Mucosa of rectum (tissue), 2 donors: ENCODE measurements at regions not wholly inside any gene's neighbourhood (a gene's known extent, or its start where the extent isn't known, plus 50 kb on each side); places are given as distances from the start of the nearest gene placed in this dataset.
"Not testable (repeated sequence)": the region's sequence is repeated elsewhere in the genome, so short reads cannot be mapped to it uniquely, and the experiment has no call there.

Experiments
- H3K27ac ChIP-seq, 2 donors: one replicate each; pipeline ENCODE4 v1.7.0; 2013; ENCODE audit warnings: inconsistent platforms in 2 of 2, low read depth in 2 of 2, low read length in 2 of 2
- H3K27me3 ChIP-seq, 2 donors: one replicate each; pipeline ENCODE4 v1.7.0; 2013; ENCODE audit warnings: low read length in 2 of 2; ENCODE audit not compliant: control insufficient read depth in 2 of 2, insufficient read depth in 2 of 2
- H3K36me3 ChIP-seq, 2 donors: one replicate each; pipeline ENCODE4 v1.7.0; 2013; ENCODE audit warnings: low read length in 2 of 2; ENCODE audit not compliant: control insufficient read depth in 2 of 2, insufficient read depth in 2 of 2
- H3K4me1 ChIP-seq, 2 donors: one replicate each; pipeline ENCODE4 v1.7.0; 2013; ENCODE audit warnings: low read length in 2 of 2, mild to moderate bottlenecking in 1 of 2; ENCODE audit not compliant: control insufficient read depth in 2 of 2, insufficient read depth in 2 of 2
- H3K4me3 ChIP-seq, 2 donors: one replicate each; pipeline ENCODE4 v1.7.0; 2013; ENCODE audit warnings: low read length in 2 of 2
- H3K9ac ChIP-seq, 2 donors: one replicate each; pipeline ENCODE4 v1.7.0; 2013; ENCODE audit warnings: low read length in 2 of 2, low read depth in 1 of 2, mild to moderate bottlenecking in 1 of 2
- H3K9me3 ChIP-seq, 2 donors: one replicate each; pipeline ENCODE4 v1.7.0; 2013; ENCODE audit warnings: low read length in 2 of 2; ENCODE audit not compliant: control insufficient read depth in 2 of 2
- donor health status: healthy.
- donor health status: Normal muscosa, but diverticular disease.

DNA sequence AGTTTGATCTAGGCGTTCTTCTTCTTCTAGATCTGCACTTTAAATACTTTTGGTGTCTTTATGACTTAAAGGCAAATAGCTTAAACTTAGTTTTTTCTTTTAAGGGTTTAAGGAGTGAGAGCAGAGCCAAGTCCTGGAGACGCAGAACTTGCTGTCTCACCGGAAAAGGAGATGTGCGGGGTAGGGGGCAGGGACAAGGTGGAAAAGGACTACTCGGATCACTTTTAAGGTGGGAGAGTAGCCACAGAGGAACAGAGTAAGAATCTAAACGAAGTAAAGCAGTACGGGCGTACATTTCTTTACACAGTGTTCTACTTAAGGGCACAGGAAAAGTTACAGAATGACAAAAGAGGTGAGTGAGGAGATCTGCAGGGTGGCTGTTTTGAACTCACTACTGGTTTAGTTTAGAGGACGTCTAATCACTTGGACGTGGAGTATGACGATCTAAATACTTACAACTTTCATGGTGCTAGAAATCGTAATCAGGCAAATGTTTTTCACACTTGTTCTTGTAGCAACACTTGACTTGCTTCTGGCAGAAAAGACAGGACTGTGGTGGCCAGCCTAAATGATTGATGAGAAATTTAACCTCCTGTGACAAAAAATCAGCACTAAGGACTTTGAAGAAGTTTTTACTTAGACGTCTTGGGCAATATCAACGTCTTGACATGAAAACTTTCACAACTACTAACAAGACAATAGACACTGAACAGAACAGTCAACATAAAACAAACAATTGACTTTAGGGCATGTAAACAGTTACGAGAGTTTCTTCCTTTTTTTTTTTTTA, 127.0 kb downstream of the ART5 start:
- H3K36me3 ChIP-seq, H3K9me3 ChIP-seq, H3K4me1 ChIP-seq, H3K27ac ChIP-seq, H3K9ac ChIP-seq, H3K4me3 ChIP-seq, H3K27me3 ChIP-seq: not testable (repeated sequence)

DNA sequence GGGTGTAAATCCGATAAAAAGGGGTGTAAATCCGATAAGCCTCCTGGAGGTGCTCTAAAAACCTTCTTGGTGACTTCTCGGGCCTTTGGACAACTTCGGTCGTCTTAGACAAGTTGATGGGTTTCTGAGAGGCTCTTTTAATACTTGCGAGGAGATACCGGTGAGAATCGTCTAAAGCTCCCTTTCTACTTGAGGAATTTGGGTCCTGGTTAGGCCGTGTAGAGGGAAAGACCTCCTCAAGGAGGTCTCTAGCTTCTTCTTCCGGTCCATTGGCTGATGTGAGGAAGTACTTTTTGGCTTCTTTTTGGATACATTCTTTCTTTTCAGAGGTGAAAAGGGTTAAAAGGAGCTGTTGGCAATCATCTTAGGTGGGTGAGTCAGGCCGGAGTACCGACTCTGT, 128.5 kb downstream of the ART5 start:
- H3K27me3 ChIP-seq, H3K9ac ChIP-seq, H3K27ac ChIP-seq, H3K4me3 ChIP-seq, H3K9me3 ChIP-seq, H3K4me1 ChIP-seq, H3K36me3 ChIP-seq: not testable (repeated sequence)

DNA sequence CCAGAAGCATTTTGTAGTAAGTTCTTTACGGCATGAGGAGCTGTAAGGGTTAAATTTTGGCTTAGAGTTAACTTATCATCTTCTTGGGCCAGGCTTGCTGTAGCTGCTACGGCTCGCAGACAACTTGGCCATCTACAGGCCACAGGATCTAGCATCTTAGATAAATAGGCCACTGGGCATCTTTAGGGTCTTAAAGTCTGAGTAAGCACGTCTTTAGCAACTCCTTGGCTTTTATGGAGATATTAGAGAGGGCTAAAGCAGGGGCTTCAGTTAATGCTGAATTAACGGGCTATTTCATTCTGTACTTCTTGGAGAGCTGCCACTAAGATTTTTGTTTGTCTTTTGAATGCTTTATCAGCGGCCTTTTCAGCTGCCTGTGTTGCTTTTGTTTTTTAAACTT, 129.0 kb downstream of the ART5 start:
- not testable (repeated sequence) for H3K9me3 ChIP-seq, H3K4me1 ChIP-seq, H3K27ac ChIP-seq, H3K9ac ChIP-seq, H3K36me3 ChIP-seq, H3K27me3 ChIP-seq
- H3K4me3 ChIP-seq, result peak overlapping the region; percentile 23 to 37

DNA sequence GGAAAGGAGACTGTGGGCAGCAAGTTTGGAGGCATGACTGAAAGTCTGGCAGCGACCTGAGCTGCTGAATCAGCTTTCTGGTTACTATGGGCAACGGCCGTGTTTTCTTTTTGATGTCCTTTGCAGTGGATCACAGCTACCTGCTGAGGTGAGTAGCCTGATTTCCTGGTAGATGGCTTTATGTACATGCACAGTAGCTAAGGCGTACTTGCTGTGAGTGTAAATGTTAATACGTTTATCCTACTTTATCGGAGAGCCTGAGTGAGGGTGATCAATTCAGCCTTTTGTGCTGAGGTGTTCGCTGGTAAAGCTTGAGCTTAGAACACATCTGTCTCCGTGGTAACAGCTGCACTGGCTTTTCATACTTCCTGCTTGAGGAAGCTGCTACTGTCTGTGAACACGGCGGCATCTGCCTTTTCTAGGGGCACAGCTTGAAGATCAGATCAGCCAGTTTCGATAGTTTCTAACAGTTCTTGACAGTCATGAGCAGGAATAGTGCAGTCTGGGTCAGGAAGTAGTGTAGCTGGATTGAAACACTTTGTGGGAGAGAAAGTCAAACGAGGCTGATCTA, 129.6 kb downstream of the ART5 start:
- H3K27me3 ChIP-seq, H3K4me1 ChIP-seq, H3K9me3 ChIP-seq, H3K36me3 ChIP-seq: not testable (repeated sequence)
- Histone ChIP-seq H3K27ac (peak overlapping the region; percentile 20 to 32), H3K9ac (peak overlapping the region in 1 of 2 donors; percentile 7), H3K4me3 (peak overlapping the region; percentile 23 to 48)

DNA sequence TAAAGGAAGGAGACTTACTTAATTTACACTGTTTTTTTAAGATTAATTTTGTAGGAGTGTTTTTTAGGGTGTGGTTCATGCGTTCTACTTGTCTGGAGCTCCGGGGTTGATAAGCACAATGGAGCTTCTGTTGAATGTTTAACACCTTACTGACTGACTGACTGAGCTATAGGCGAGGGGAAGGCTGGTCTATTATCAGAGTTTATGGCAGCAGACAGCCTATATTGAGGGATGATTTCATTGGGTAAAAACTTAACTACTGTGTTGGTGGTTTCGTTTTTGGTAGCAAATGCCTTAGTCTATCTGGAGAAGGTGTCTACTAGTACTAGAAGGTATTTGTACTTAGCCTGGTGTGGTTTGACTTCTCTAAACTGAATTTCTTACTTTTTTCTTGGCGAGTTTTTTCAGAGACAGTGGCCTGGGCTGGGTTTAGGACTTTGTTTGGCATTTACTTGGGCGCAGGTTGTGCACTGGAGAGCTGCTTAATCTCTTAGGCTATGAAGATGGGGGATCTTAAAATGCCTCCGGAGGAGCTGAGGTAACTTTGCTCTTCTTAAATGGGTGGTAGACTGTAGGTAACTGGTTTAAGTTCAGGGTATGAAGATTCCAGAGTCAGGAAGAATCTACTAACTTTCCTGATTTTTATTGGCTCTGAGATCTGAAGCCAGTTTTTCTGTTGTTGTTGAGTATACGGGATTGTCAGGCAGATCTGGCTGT, 130.2 kb downstream of the ART5 start:
- not testable (repeated sequence) for H3K9me3 ChIP-seq, H3K36me3 ChIP-seq, H3K4me1 ChIP-seq, H3K27me3 ChIP-seq
- peak overlapping the region; percentile 6 to 48 for H3K4me3 ChIP-seq
- H3K27ac ChIP-seq, result peak overlapping the region; percentile 20 to 32
- peak overlapping the region in 1 of 2 donors; percentile 7 for H3K9ac ChIP-seq

DNA sequence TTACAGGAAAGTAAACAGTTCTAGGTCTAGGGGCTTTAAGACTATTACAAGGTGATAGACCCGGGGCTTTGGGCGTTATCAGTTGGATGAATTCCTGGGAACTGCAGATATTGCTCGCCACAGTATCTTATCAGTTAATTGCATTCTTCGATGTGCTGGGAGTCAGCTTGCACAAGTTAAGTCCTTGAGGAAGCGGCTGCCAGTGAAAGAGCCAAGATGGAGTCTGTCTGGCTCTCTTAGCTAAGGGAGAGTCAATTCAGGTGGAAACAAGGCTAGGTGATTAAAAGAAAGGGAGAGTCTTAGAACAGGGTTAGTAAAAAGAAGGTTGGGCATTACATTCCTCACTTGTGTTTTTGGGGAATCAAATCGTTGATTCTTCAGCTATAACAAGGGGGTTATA, 130.6 kb upstream of the ZNF195 start:
- H3K9ac ChIP-seq, H3K4me1 ChIP-seq, H3K27me3 ChIP-seq, H3K9me3 ChIP-seq, H3K27ac ChIP-seq, H3K4me3 ChIP-seq, H3K36me3 ChIP-seq: not testable (repeated sequence)

DNA sequence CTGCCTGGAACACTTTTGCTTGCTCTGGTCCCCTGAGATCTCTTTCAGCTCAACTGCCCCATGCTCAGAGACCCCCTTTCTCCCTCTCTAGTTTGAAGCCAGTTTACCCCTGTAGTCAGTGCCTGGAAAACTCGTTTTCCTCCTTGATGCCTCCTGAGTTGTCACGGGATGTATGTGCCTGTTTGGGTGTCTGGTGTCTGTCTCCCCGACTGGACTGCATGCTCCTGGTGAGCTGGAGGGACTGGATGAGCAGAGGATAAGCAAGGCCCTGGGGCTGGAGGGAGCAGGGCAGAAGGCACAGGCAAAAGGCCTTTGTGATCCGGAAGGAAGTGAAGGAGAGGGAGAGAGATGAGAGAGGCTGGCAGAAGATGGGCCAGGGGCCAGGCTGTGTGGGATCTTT, 120.3 kb upstream of the ZNF195 start:
- H3K27ac ChIP-seq, H3K27me3 ChIP-seq, H3K9ac ChIP-seq, H3K4me1 ChIP-seq, H3K9me3 ChIP-seq, H3K4me3 ChIP-seq, H3K36me3 ChIP-seq: not testable (repeated sequence)

DNA sequence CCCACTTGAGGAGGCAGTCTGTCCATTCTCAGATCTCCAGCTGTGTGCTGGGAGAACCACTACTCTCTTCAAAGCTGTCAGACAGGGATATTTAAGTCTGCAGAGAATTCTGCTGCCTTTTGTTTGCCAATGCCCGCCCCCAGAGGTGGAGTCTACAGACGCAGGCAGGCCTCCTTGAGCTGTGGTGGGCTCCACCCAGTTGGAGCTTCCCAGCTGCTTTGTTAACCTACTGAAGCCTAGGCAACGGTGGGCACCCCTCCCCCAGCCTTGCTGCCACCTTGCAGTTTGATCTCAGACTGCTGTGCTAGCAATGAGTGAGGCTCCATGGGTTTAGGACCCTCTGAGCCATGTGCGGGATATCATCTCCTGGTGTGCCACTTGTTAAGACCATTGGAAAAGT, 119.4 kb upstream of the ZNF195 start:
- H3K27me3 ChIP-seq, H3K27ac ChIP-seq, H3K9me3 ChIP-seq, H3K4me3 ChIP-seq, H3K36me3 ChIP-seq, H3K9ac ChIP-seq, H3K4me1 ChIP-seq: not testable (repeated sequence)

DNA sequence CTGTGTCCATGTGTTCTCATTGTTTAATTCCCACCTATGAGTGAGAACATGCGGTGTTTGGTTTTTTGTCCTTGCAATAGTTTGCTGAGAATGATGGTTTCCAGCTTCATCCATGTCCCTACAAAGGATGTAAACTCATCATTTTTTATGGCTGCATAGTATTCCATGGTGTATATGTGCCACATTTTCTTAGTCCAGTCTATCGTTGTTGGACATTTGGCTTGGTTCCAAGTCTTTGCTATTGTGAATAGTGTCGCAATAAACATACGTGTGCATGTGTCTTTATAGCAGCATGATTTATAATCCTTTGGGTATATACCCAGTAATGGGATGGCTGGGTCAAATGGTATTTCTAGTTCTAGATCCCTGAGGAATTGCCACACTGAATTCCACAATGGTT, 114.2 kb upstream of the ZNF195 start:
- H3K9me3 ChIP-seq, H3K27ac ChIP-seq, H3K27me3 ChIP-seq, H3K9ac ChIP-seq, H3K4me1 ChIP-seq, H3K36me3 ChIP-seq, H3K4me3 ChIP-seq: not testable (repeated sequence)

DNA sequence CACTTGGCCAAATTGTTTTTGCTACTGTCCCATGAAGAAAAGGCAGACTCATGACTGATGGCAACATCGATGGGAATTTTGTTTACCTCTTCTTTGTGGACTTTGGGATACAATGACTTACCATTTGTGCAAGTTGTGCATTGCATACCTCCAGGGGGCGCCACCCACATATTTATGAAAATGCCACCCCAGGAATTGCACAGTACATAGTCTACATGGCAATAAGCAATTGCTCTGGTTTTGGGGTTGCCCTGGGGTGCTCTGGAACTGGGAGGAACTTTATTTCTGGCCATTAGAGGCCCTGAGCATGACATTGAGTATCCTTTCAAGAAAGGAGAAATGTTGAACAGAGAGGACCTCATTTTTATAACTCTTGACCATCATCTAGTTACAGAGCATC, 109.1 kb upstream of the ZNF195 start:
- not testable (repeated sequence) for H3K4me3 ChIP-seq, H3K27ac ChIP-seq, H3K9ac ChIP-seq, H3K36me3 ChIP-seq, H3K9me3 ChIP-seq, H3K4me1 ChIP-seq, H3K27me3 ChIP-seq
